NOMO-1 (cell line): ENCODE measurements at regions not wholly inside any gene's neighbourhood (a gene's known extent, or its start where the extent isn't known, plus 50 kb on each side); places are given as distances from the start of the nearest gene placed in this dataset.
A peak's percentile ranks its signal among the peaks of the same experiment; 100 is the strongest.

Experiments
- DNase-seq, 2 experiments: peaks; one replicate each; lab custom pipeline; 2025; ENCODE audit not compliant: unreplicated experiment in 2 of 2; lab: John Stamatoyannopoulos, UW

DNA sequence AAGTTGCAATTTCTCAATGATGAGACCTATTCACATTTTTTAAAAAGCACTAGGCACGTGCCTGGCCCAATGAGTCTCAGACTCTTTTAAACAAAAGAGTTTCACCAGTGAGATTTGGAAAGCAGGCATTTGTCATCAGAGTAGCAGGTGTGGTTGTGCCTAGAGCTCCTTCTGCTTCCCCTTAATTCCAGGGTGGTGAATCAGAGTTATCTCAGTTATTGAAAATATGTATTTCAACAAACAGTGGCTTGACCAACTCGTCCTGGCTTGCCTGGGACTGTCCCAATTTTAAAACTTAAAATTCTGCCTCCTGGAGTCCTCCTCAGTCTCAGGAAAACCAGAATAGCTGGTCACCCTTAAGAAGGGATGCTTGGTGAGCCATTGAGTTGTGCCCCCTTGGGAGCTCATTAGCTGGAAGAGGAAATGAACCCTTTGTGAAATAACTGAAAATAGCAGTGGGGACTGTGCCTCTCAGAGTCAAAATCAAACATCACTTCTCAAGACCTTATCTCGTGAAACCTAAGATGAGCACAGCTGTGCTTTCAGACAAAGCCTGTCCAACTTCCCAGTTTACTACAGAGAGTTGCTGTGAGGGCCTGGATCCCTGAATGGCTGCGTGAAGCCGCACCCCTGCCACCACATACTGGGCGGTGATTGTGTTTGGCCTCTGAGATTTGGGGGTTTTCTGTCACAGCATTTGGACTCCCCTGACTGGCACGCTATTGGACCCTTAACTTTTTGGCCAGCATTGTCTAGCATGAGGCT is 116.3 kb downstream of the ANKRD60 start:
- peak; percentile 49 to 73 for DNase-seq

DNA sequence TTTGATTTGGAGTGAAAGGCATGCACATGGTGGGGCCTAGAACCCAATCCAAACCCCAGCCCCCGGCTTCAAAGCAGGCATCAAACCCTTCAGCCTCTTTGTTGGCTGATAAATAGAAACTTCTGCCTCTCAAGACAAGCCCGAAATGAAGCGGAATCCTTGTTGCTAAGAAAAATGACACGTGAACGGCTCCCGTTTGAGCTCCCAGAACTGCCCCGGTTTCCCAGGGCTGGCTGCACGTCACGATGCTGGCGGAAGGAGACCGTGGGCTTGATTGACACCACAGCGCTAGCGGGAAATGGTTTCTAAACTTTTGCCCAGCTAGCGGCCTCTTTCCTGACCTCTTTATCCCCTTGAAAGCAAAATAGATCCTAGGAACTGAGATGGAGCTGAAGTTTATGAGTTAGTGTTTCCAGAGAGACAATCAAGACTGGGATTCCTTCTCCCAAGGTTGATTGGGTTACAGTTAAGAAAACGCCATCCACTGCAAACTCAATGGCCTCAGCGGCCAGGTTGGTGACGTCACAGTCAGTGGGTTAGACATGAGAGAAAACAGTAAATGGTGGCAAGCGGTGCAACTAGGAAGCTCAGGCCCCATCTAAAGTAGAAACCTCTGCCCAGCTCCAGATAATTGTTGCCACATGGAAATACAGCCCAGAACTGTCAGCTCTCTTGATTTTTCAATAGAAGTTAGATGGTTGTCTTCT is 117.0 kb downstream of the ANKRD60 start:
- no peak for DNase-seq

DNA sequence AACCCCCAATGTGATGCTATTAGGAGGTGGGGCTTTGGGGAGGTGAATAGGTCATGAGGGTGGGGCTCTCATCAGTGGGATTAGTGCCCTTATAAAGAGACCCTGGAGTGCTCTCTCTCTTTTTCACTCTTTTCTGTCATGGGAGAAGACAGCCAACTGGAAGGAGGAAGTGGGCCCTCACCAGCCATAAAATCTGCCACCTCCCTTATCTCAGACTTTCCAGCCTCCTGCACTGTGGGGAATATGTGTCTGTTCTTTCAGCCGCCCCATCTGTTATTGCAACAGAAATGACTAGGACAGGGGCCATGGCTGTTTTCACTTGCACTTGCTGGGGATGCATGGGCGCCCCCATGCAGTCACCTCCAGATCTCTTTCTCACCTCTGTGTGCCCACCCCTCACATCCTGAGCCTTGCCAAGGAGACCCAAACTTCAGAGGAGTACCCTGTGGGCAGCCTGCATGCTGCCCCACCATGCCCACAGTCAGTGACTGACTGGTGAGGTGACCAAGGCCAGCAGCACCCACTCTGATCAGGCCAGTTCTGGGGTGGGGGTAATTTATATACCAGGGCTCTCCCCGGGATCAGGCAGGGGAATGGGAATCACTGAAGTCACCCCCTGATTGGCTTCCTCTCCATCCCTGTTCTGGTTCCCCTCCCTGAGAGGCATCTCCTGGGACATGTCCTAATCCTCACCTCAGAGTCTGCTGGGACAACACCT is 118.4 kb downstream of the ANKRD60 start:
- peak in 1 of 2 experiments; percentile 2 for DNase-seq

DNA sequence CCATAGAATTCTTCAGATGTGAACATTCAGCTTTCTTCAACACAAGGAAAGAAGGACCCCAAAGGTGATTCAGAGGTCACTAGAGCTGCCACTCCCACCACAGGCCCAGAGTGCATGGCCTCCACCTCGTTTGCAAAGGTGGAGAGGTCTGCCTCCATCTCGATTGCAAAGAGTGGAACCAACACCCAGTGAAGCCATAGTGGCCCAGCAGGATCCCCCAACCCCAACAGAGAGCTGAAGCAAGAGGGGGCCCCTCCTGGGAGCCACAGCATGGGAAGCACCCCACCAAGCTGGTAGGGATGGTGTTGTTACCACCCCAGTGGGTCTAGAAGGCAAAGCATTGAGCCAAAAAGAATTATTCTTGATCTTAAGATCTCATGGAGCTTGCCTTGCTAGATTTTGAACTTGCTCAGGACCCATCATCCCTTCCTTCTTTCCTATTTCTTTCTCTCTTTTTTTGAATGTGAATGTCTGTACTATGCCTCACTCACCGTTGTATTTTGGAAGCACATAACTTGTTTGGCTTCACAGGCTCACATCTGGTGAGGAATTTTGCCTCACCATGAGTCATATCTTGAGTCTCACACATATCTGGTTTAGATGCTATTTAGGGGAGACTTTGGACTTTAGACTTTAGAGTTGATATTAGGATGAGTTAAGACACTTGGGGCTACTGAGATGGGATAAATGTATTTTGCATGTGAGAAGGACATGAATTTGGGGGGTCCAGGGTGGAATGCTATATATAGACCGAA is 119.2 kb downstream of the ANKRD60 start:
- DNase-seq: no peak

DNA sequence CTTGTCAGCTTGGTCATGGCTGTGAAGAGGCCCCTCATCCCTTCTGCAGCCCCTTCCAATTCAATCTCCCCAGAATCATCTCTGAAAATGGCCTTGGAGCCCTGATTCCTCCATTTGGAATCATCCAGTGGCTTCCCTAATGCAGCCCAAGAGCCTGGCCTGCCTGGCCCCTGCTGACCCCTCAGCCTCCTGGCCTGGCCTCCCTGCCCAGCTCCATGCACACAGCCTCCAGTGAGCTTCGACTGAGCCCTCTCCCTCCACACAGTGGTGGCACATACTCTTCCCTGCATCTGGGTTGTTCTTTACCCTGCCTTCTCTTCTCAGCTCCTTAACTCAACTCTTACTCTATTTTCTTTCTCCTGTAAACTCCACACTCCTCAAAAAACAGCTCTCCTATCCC is 120.9 kb downstream of the ANKRD60 start:
- no peak for DNase-seq

DNA sequence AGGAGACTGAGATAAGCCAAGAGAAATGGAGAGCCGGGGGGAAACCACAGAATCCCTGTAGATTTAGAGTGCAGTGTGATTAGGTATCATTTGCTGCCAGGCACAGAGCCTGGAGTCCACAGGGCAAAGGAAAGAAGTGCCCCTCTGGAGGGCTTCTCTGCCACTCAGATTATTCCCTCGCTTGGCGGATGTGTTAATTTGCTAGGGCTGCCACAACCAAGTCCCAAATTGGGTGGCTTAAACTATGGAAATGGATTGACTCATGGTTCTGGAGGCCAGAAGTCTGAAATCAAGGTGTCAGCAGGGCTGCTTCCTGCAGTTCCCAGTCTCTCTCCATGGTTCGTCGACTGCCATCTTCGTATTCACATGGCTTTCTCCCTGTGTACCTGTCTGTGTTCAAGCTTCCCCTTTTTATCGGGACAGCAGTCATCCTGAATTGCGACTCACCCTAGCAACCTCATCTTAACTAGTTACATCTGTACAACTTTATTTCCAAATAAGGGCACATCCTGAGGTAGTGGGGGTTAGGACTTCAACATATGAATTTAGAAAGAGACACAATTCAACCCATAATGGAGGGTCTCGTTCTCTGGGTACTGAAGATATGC is 122.2 kb downstream of the ANKRD60 start:
- no peak for DNase-seq

DNA sequence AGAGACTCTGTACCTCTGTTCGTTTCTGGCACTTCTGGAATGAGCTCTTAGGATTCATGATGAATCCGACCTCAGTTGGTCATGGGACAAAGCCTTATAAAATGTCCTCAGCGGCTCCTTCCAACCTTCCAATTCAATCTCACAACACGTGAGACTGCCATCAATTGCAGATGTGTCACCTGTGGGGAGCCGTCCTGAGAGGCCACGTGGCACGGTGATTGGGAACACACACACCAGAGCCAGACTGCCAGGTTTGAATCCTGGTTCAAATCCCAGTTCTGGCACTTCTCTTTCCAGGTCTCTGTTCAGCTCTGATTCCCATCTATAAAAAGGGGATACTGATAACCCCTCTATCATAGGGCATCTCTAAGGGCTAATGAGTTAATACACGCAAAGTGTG is 124.5 kb downstream of the ANKRD60 start:
- DNase-seq: no peak

DNA sequence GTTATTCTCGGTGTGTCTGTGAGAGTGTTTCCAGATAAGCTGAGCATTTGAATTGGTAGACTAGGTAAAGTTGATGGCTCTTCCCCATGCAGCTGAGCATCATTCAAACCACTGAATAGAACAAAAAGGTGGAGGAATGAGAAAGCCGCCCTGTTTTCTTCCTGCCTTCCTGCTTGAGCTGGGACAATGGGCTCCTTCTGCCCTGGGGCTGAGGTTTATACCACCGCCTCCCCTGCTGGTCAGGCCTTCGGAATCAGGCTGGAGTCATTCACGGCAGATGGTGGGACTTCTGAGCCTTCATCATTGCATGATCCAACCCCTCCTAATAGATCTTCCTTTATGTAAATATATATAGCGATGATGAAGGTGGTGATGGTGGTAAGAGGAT is 124.9 kb downstream of the ANKRD60 start:
- no peak for DNase-seq

DNA sequence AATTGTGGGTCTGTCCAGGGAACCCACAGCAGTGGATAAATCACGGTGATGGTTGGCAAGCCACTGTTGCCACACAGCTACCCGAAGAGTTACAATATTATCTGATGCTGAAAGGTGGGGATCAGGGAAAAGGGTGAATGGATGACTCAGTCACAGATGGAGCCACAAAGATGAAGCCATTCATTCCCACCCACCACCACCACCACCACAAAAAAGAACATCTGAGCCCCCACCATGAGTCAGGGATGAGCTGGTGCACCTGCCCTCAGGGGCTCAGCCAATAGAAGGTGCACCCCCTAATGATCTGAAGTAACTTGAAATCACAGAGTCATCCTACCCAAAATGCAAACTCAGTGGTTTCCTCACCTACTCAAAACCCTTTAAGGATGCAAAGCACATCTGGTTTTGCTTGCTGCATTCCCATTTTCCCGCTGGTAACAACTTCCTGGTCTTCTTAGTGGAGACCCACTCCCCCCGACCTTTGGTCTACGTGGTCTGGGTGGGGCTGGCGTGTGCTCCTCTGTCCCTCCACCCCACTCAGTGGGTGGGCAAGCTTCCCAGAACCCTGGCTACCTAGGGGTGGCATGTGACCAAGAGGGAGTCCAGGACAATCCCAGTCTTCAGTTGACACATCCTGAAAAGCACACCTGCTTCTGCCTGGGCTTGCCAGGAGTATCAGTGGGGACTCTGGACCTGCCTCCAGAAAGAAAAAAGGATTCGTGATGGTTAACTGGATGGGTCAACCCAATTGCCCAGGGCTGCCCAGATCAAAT is 125.5 kb downstream of the ANKRD60 start:
- no peak for DNase-seq

DNA sequence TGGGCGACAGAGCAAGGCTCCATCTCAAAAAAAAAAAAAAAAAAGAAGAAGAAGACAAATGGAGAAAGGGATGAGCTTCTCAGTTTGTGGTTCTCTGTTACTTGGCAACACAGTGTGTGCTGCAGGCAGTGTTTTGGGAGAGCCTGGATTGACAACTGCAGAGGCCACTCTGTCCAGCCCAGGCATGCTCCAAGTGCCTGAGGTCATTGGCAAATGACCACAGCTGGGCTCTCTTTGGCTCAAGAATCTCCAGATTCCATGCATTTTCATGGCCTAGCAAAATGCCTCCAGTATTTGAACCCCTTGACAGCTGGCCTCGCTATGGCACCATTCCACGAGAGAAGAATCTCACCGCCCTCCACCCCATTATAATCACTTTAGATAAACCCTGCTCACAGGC is 126.2 kb downstream of the ANKRD60 start:
- no peak for DNase-seq

DNA sequence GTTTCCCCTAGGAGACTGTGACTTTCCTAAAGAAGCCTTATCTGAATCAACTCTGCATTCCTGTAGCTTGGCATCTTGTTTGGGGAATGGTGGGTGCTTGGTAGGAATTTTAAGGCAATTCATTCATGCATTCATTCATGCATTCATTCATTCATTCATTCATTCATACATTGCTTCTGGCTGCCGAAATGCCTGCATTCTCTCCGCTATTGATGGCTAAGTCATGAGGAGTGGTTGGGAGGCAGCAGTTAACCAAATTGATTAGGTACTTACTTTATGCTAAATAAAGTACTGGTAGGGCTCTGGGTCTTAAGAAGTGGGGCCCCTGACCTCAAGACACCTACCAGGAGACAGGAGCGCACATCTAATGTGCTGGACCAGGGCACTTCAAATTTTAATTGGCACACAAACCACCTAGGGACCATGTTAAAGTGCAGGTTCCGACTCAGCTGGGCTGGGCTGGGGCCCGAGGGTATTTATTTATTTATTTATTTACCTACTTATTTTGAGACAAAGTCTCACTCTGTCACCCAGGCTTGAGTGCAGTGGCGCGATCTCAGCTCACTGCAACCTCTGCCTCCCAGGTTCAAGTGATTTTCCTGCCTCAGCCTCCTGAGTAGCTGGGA is 127.6 kb downstream of the ANKRD60 start:
- DNase-seq: no peak

DNA sequence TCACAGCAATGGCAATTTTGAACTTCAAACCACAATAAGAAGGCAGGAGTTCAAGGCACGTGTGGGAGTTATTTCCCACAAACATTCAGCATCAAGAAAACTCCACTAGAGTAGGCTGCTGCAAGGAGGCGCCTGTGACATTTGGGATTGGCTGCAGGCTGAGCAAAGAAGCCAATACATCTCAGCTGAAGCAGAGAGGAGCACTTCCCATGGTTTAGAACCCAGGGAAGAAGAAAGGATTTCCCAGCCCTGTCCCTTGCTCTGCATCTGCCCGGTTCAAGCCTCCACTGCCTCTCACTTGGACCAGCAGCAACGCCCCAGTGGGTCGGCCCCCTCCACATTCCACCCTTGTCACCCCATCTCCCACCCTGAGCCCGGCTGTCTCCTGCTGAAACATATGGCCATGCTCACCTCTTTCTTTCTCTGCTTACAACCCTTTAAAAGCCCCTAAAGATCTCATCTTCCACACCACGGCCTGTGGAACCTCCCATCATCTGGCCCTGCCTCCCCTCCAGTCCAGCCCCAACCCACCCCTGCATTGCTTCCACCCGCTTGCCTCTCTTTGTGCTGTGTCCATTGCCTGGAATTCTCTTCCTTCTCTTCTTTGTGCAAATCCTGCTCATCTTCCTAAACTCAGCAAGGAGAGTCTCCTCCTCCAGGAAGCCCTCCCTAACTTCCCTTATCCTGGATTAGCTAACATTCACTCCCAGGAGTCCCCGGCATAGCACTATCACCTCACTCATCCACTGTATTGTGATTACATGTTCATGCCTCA is 128.3 kb downstream of the ANKRD60 start:
- DNase-seq: no peak

DNA sequence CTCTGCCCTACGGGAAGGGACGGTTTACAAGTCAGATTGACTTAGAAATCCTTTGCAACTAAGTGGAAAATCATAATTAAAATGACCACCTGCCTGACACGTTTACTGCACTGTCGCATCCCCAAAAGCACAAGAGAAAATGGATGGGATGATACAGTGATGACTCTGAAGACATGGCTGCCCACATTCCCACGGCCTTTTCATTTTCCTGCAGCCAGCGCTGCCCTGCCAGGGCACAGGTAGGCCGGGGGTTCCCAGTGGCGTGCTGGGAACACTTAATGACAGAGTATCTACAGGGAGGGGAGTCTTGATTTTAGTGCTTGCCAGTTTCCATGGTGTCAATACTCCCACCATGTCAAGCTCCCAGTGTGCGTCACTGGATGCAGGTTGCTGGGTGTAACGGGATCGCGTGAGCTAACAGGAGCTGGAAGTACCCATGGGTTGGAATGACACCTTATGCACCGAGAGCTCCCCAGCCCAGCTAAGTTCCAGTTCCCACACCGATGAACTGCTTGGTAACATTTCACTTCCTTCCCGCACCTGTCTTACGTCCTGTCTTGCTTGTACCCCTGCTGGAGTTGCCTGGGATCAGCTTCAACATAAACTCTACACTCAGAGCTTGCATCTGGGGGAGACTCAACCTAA is 129.0 kb downstream of the ANKRD60 start:
- no peak for DNase-seq

DNA sequence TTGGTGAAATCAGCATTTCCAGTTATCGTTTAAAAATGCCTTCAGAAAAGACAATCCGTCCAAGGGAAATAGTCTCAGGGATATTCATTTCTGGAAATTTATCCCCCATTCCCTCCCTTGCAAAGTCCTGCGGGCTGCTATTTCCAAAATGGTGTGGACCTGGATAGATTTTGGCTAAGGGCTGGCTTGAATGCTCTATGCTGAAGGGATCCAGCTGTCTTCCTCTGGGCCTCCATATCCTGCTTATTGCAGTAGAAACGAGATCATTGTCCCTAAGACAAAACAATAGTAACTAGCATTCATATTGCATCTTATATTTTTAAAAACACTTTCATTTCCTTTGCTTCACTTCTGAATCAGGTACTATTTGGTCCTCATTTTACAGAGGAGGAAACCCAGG is 129.9 kb downstream of the ANKRD60 start:
- DNase-seq: no peak

DNA sequence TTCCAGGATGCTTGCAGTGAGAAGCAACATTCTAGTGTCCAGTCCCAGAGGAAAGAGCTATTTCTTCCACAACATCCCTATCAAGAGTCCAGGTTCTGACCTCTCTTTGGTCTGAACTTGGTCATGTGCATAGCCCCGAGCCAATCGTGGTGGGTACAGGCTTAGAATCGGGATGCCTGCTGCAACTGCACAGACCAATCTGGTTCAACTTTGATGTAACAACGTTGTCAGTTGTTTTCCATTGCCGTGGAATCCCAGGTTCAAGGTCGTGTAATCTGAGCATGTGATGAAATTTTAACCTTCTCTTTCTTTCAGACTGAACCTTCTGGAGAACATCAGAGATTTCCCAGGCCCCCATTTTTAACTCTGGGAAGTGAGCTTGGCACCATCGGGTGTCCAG is 130.5 kb downstream of the ANKRD60 start:
- DNase-seq: no peak

DNA sequence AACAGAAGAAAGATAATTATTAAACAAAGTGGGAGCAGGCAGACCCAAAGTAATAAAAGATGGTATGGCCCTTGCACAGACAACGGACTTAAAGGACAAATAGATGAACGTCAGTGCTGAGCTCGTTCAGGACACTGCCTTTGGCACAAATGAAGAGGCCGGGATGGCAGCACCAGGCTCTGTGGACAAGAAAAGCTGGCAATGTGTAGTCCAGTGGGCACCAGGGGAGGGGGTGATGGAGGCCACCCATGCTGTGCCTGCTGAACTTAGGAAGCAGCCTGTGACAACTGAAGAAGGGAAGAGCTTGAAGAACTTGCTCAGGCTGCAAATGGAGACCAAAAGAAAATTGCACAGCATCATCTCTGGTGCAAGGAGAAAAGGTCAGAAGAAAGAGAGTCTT is 131.0 kb downstream of the ANKRD60 start:
- no peak for DNase-seq

DNA sequence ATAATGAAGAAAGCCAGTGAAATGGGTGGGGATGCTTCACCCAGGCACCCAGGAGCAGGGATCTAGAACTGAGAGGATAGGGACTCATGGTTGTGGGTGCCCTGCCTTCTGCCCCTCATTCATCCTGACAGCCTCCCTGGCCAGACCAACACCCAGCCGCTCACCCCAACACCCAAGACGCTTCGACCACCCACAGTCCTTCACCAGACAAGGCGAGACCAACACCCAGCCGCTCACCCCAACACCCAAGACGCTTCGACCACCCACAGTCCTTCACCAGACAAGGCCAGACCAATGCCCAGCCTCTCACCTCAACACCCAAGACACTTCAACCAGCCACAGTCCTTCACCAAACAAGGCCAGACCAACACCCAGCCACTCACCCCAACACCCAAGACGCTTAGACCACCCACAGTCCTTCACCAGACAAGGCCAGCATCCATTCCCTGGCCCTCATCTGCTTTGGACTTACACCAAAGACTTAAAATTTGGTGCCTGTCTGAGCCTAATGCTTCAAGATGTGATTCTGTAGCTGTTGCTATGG is 131.5 kb downstream of the ANKRD60 start:
- no peak for DNase-seq

DNA sequence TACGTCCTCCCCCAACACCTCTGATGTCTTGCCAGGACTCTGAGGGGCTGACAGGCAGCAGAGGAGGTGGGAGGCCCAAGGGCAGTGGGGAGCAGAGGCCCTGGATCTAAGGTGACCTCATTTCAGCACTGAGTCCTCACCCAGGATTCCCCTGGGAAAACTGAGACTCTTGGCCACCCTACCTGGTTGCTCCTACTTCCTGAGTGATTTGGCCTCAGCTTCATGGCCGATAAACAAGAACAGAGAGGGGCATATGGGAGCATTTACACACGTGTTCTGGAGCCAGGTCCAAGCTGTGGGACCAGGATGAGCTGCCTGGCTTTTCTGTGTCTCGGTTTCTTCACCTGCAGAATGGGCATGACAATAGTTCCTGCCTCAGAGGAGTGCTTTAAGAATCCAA is 133.8 kb downstream of the ANKRD60 start:
- DNase-seq: no peak
